SK-N-SH treated with all-trans-retinoic acid at 6 μM for 48 hours (cell line): ENCODE measurements at regions not wholly inside any gene's neighbourhood (a gene's known extent, or its start where the extent isn't known, plus 50 kb on each side); places are given as distances from the start of the nearest gene placed in this dataset.
"Not testable (repeated sequence)": the region's sequence is repeated elsewhere in the genome, so short reads cannot be mapped to it uniquely, and the experiment has no call there.

ENCODE experiments used
- ATAC-seq: fragments of 200-7000 bp; cut with Tn5 transposase; 3 replicates; pipeline ENCODE4 v1.9.1; 2020; ENCODE audit warnings: mild to moderate bottlenecking, moderate library complexity
- ARNTL ChIP-seq: fragments of 450-650 bp; formaldehyde crosslinking; IDR thresholded peaks from 2 replicates; pipeline ENCODE4 v1.5.0; 2020; ENCODE audit warnings: low read depth, mild to moderate bottlenecking, moderate library complexity, borderline replicate concordance
- BACH2 ChIP-seq: fragments of 250-450 bp; sonication (Bioruptor Pico); IDR thresholded peaks from 2 replicates; pipeline ENCODE4 v1.9.0; 2021; ENCODE audit warnings: mild to moderate bottlenecking, borderline replicate concordance
- CSDC2 ChIP-seq: fragments of 250-450 bp; sonication (Bioruptor Pico); IDR thresholded peaks from 2 replicates; pipeline ENCODE4 v1.5.0; 2020; ENCODE audit warnings: mild to moderate bottlenecking, moderate library complexity
- ESRRG ChIP-seq: fragments of 250-450 bp; sonication (Bioruptor Pico); IDR thresholded peaks from 2 replicates; pipeline ENCODE4 v1.6.1; 2021; ENCODE audit warnings: mild to moderate bottlenecking
- GLIS3 ChIP-seq: fragments of 250-450 bp; sonication (Bioruptor Pico); IDR thresholded peaks from 2 replicates; pipeline ENCODE4 v1.5.0; 2020; ENCODE audit warnings: mild to moderate bottlenecking, moderate library complexity
- ISL1 ChIP-seq: fragments of 250-450 bp; sonication (Bioruptor Pico); IDR thresholded peaks from 2 replicates; pipeline ENCODE4 v2.1.2; 2022; ENCODE audit warnings: mild to moderate bottlenecking, moderate library complexity
- OSR1 ChIP-seq: fragments of 250-450 bp; sonication (Bioruptor Pico); IDR thresholded peaks from 2 replicates; pipeline ENCODE4 v1.8.0; 2022; ENCODE audit warnings: moderate library complexity, mild to moderate bottlenecking, inconsistent platforms
- PPARA ChIP-seq: fragments of 250-450 bp; sonication (Bioruptor Pico); IDR thresholded peaks from 2 replicates; pipeline ENCODE4 v1.5.0; 2020; ENCODE audit warnings: mild to moderate bottlenecking, borderline replicate concordance
- RARB ChIP-seq: fragments of 250-450 bp; sonication (Bioruptor Pico); IDR thresholded peaks from 2 replicates; pipeline ENCODE4 v1.8.0; 2021; ENCODE audit warnings: mild to moderate bottlenecking, moderate library complexity
- SNAI2 ChIP-seq: fragments of 250-450 bp; sonication (Bioruptor Pico); IDR thresholded peaks from 2 replicates; pipeline ENCODE4 v1.5.0; 2020; ENCODE audit warnings: mild to moderate bottlenecking, moderate library complexity
- TCF4 ChIP-seq: fragments of 250-450 bp; sonication (Bioruptor Pico); IDR thresholded peaks from 2 replicates; pipeline ENCODE4 v1.8.0; 2021; ENCODE audit warnings: mild to moderate bottlenecking, moderate library complexity, borderline replicate concordance
- TOX ChIP-seq: fragments of 250-450 bp; sonication (Bioruptor Pico); IDR thresholded peaks from 2 replicates; pipeline ENCODE4 v1.8.0; 2021; ENCODE audit warnings: mild to moderate bottlenecking, moderate library complexity, borderline replicate concordance
- ZC3H10 ChIP-seq: fragments of 250-450 bp; sonication (Bioruptor Pico); IDR thresholded peaks from 2 replicates; pipeline ENCODE4 v1.5.1; 2021; ENCODE audit warnings: mild to moderate bottlenecking, moderate library complexity
- ZFP30 ChIP-seq: fragments of 450-650 bp; formaldehyde crosslinking; IDR thresholded peaks from 2 replicates; pipeline ENCODE4 v1.5.0; 2022; ENCODE audit warnings: mild to moderate bottlenecking, moderate library complexity
- ZNF8 ChIP-seq: fragments of 450-650 bp; formaldehyde crosslinking; IDR thresholded peaks from 2 replicates; pipeline ENCODE4 v1.5.0; 2020; ENCODE audit warnings: mild to moderate bottlenecking, moderate library complexity
- TF ChIP-seq, protein P1 (sequence below): fragments of 250-450 bp; sonication (Bioruptor Pico); IDR thresholded peaks from 2 replicates; pipeline ENCODE4 v1.5.0; 2020; ENCODE audit warnings: mild to moderate bottlenecking, moderate library complexity
- TF ChIP-seq, protein P2 (sequence below): fragments of 250-450 bp; sonication (Bioruptor Pico); IDR thresholded peaks from 2 replicates; pipeline ENCODE4 v1.5.1; 2020; ENCODE audit warnings: low read depth, mild to moderate bottlenecking, moderate library complexity
- TF ChIP-seq, protein P3 (sequence below): fragments of 250-450 bp; sonication (Bioruptor Pico); IDR thresholded peaks from 2 replicates; pipeline ENCODE4 v1.5.1; 2021; ENCODE audit warnings: mild to moderate bottlenecking, moderate library complexity
- TF ChIP-seq, protein P4 (sequence below): fragments of 250-450 bp; sonication (Bioruptor Pico); IDR thresholded peaks from 2 replicates; pipeline ENCODE4 v1.8.0; 2021; ENCODE audit warnings: low read depth, mild to moderate bottlenecking, moderate library complexity, borderline replicate concordance

DNA sequence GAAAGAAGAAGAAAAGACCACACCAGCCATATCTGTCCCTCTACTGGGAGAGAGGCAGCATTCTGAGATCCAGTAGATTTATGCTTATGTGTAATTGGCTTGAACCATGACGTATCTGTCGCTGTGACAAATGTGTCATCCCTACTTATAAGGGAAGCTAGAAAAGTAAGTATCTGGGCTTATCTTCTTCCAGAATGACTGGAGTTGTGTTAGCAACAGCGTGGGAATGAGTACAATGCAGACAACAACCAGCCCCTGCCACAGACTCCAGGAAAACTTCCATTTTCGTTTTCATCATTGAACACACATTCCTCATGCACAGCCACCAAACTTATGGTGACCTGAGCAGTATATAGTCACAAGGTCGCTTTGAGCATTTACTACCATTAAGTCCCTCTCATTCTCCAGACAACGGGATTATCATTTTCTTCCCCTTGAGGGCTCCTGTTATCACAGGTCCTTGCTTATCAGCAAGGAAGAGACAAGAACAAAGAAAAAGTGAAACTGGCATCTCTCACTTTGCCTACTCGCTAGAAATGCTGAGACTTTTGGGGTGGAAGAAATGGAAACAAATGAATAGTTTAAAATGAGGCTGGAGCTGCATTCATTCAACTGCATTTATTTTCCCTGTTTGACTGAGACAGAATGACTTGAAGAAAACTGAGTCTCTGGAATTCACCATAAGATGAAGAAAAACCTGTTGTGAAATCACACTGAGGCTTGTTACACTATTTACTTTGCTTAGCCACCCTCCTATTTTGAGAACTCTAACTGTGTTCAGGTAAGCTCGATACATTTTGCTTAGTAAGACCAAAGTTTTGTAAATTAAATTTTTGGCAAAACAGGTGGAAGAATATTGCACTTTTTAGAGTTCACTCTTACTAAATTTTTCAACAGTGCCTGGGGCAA lies 149.3 kb upstream of the FOXQ1 start:
- TF ChIP-seq ZC3H10 (CRISPR knock-in tag) (no peak), ZNF8 (CRISPR knock-in tag) (no peak), CSDC2 (CRISPR knock-in tag) (no peak), ZFP30 (CRISPR knock-in tag) (no peak), ARNTL (CRISPR knock-in tag) (no peak), TCF4 (no peak), ISL1 (no peak), GLIS3 (CRISPR knock-in tag) (no peak), RARB (CRISPR knock-in tag) (no peak), PPARA (no peak), BACH2 (no peak), OSR1 (no peak), ESRRG (CRISPR knock-in tag) (no peak)
- TF ChIP-seq, protein P1, sequence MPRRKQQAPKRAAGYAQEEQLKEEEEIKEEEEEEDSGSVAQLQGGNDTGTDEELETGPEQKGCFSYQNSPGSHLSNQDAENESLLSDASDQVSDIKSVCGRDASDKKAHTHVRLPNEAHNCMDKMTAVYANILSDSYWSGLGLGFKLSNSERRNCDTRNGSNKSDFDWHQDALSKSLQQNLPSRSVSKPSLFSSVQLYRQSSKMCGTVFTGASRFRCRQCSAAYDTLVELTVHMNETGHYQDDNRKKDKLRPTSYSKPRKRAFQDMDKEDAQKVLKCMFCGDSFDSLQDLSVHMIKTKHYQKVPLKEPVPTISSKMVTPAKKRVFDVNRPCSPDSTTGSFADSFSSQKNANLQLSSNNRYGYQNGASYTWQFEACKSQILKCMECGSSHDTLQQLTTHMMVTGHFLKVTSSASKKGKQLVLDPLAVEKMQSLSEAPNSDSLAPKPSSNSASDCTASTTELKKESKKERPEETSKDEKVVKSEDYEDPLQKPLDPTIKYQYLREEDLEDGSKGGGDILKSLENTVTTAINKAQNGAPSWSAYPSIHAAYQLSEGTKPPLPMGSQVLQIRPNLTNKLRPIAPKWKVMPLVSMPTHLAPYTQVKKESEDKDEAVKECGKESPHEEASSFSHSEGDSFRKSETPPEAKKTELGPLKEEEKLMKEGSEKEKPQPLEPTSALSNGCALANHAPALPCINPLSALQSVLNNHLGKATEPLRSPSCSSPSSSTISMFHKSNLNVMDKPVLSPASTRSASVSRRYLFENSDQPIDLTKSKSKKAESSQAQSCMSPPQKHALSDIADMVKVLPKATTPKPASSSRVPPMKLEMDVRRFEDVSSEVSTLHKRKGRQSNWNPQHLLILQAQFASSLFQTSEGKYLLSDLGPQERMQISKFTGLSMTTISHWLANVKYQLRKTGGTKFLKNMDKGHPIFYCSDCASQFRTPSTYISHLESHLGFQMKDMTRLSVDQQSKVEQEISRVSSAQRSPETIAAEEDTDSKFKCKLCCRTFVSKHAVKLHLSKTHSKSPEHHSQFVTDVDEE (CRISPR knock-in tag), result no peak
- TF ChIP-seq, protein P2, sequence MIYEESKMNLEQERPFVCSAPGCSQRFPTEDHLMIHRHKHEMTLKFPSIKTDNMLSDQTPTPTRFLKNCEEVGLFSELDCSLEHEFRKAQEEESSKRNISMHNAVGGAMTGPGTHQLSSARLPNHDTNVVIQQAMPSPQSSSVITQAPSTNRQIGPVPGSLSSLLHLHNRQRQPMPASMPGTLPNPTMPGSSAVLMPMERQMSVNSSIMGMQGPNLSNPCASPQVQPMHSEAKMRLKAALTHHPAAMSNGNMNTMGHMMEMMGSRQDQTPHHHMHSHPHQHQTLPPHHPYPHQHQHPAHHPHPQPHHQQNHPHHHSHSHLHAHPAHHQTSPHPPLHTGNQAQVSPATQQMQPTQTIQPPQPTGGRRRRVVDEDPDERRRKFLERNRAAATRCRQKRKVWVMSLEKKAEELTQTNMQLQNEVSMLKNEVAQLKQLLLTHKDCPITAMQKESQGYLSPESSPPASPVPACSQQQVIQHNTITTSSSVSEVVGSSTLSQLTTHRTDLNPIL (CRISPR knock-in tag), result no peak
- ATAC-seq, result no peak

DNA sequence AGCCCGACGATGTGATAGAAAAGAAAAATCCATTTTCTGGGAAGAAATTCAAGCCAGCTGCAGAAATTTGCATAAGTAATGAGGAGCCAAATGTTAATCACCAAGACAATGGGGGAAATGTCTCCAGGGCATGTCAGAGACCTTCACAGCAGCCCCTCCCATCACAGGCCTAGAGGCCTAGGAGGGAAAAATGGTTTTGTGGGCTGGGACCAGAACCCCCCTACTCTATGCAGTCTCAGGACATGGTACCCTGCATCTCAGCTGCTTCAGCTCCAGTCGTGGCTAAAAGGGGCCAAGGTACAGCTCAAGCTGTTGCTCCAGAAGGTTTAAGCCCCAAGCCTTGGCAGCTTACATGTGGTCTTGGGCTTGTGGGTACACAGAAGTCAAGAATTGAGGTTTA lies 155.5 kb upstream of the FOXQ1 start:
- not testable (repeated sequence) for ATAC-seq

DNA sequence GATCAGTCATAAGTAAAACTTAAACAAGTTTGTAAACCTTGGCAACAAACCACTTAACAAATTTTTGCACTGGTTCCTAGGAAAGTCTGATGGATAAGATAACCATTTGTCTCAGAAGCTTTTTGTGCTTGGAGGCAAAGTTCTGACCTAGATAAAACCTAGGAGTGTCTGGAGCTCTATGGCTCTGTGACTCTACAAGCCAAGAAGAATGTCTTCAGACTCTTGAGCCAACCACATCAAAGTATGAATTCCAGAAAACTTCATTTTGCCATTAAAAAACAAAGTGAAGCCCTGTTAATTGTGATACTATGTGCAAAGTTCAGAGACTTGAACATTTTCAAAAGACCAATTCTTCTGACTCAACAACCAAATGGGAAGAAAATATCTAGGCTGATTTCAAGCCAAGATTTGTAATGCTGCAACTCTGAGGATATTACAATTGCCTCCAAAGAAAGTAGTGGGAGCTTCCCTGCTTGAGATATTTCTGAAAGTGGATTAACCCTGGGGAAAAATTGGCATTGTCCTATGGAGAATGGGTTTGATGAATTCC lies 158.1 kb upstream of the FOXQ1 start:
- no peak for TF ChIP-seq ISL1
- no peak for TF ChIP-seq RARB (CRISPR knock-in tag)
- no peak for TF ChIP-seq ARNTL (CRISPR knock-in tag)
- no peak for TF ChIP-seq ZC3H10 (CRISPR knock-in tag)
- TF ChIP-seq ZFP30 (CRISPR knock-in tag), result no peak
- no peak for TF ChIP-seq ZNF8 (CRISPR knock-in tag)
- no peak for TF ChIP-seq TOX (CRISPR knock-in tag)
- TF ChIP-seq, protein P2 (CRISPR knock-in tag), result no peak
- TF ChIP-seq, protein P3, sequence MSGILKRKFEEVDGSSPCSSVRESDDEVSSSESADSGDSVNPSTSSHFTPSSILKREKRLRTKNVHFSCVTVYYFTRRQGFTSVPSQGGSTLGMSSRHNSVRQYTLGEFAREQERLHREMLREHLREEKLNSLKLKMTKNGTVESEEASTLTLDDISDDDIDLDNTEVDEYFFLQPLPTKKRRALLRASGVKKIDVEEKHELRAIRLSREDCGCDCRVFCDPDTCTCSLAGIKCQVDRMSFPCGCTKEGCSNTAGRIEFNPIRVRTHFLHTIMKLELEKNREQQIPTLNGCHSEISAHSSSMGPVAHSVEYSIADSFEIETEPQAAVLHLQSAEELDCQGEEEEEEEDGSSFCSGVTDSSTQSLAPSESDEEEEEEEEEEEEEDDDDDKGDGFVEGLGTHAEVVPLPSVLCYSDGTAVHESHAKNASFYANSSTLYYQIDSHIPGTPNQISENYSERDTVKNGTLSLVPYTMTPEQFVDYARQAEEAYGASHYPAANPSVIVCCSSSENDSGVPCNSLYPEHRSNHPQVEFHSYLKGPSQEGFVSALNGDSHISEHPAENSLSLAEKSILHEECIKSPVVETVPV (CRISPR knock-in tag), result no peak
- TF ChIP-seq, protein P1 (CRISPR knock-in tag), result no peak
- no peak for TF ChIP-seq CSDC2 (CRISPR knock-in tag)
- TF ChIP-seq, protein P4, sequence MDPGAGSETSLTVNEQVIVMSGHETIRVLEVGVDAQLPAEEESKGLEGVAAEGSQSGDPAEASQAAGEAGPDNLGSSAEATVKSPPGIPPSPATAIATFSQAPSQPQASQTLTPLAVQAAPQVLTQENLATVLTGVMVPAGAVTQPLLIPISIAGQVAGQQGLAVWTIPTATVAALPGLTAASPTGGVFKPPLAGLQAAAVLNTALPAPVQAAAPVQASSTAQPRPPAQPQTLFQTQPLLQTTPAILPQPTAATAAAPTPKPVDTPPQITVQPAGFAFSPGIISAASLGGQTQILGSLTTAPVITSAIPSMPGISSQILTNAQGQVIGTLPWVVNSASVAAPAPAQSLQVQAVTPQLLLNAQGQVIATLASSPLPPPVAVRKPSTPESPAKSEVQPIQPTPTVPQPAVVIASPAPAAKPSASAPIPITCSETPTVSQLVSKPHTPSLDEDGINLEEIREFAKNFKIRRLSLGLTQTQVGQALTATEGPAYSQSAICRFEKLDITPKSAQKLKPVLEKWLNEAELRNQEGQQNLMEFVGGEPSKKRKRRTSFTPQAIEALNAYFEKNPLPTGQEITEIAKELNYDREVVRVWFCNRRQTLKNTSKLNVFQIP (CRISPR knock-in tag), result no peak
- TF ChIP-seq SNAI2 (CRISPR knock-in tag), result no peak

More for the DNA sequence above, 158.1 kb upstream of the FOXQ1 start:
- ATAC-seq, result no peak
